K562 (cell line): ENCODE measurements at regions not wholly inside any gene's neighbourhood (a gene's known extent, or its start where the extent isn't known, plus 50 kb on each side); places are given as distances from the start of the nearest gene placed in this dataset.

Source experiments
- ATAC-seq: fragments of 200-7000 bp; cut with Tn5 transposase; 3 replicates; pipeline ENCODE4 v1.9.1; 2020; ENCODE audit warnings: moderate library complexity
- BruUV-seq: library from RNA; stranded (reverse); fragments of 400-500 nt; replicated peaks from 2 replicates; lab custom pipeline; 2021; lab: Mats Ljungman, UMichigan
- CTCF ChIA-PET: fragments of 300-600 bp; formaldehyde crosslinking; extraction: SDS; loops from one replicate; lab custom pipeline; 2021; ENCODE audit warnings: low intra/inter-chr PET ratio; lab: Yijun Ruan, JAX
- POLR2A ChIA-PET: fragments of 300-600, 350-650 bp; sonication (Branson Sonifier 250); formaldehyde crosslinking; extraction: SDS; loops from one replicate; lab custom pipeline; 2021; ENCODE audit warnings: antibody characterized with exemption, inconsistent platforms; lab: Yijun Ruan, JAX
- DNase-seq, 4 experiments: peaks; one replicate each; pipeline versions ENCODE4 v3.0.0 to v3.0.0-alpha.2; 2011 to 2018; ENCODE audit warnings: low spot score in 3 of 4, mixed read lengths in 3 of 4; ENCODE audit errors: extremely low read depth in 1 of 4
- FAIRE-seq: peaks from 2 replicates; lab custom pipeline; 2011; peaks lifted over from hg19 to GRCh38; lab: Jason Lieb, UNC
- H2AFZ ChIP-seq: 2 replicates; pipeline ENCODE4 v1.6.0; 2011; ENCODE audit warnings: low read depth, low read length, control low read depth, inconsistent platforms
- H3K27ac ChIP-seq: fragments of 200-600 bp; 3 replicates; pipeline ENCODE4 v1.8.0; 2011; ENCODE audit warnings: low read depth, mild to moderate bottlenecking, control low read depth, inconsistent platforms, low read length, moderate library complexity, mixed read lengths; ENCODE audit errors: extremely low read depth
- H3K27me3 ChIP-seq, 2 experiments: fragments of 300-600 bp in 1 of 2; 2 replicates in 1 of 2; 3 replicates in 1 of 2; pipeline versions ENCODE4 v1.6.0 to v1.8.0; 2011; ENCODE audit warnings: inconsistent platforms in 2 of 2, low read length in 2 of 2, mild to moderate bottlenecking in 1 of 2, mixed read lengths in 1 of 2, moderate library complexity in 1 of 2; ENCODE audit not compliant: control insufficient read depth in 2 of 2, insufficient read depth in 2 of 2
- H3K36me3 ChIP-seq: fragments of 300-600 bp; 3 replicates; pipeline ENCODE4 v1.8.0; 2011; ENCODE audit warnings: mild to moderate bottlenecking, low read length, inconsistent platforms; ENCODE audit not compliant: control insufficient read depth, insufficient read depth
- H3K4me1 ChIP-seq, 2 experiments: fragments of 200-600 bp in 1 of 2; replicated peaks in 1 of 2; 2 replicates in 1 of 2; 3 replicates in 1 of 2; pipeline versions ENCODE4 v1.5.1 to v1.8.0; 2011; ENCODE audit warnings: inconsistent platforms in 2 of 2, low read length in 2 of 2, mild to moderate bottlenecking in 1 of 2, mixed read lengths in 1 of 2, moderate library complexity in 1 of 2; ENCODE audit not compliant: control insufficient read depth in 2 of 2, insufficient read depth in 2 of 2
- H3K4me2 ChIP-seq: 2 replicates; pipeline ENCODE4 v1.6.1; 2011; ENCODE audit warnings: low read length, control low read depth, inconsistent platforms, mixed read lengths; ENCODE audit not compliant: insufficient read depth
- H3K4me3 ChIP-seq: fragments of 200-600 bp; sonication (generic), shearing (Covaris generic); 2 replicates; pipeline ENCODE4 v1.5.1; 2016; ENCODE audit warnings: control low read depth, inconsistent platforms
- H3K79me2 ChIP-seq: fragments of 200-600 bp; 3 replicates; pipeline ENCODE4 v1.8.0; 2011; ENCODE audit warnings: low read length, inconsistent platforms; ENCODE audit not compliant: control insufficient read depth, insufficient read depth
- H3K9ac ChIP-seq, 2 experiments: 2 replicates each; pipeline versions ENCODE4 v1.6.0 to v1.6.1; 2011; ENCODE audit warnings: low read depth in 2 of 2, low read length in 2 of 2, control low read depth in 1 of 2, inconsistent platforms in 1 of 2, mild to moderate bottlenecking in 1 of 2, mixed read lengths in 1 of 2; ENCODE audit not compliant: insufficient read depth in 1 of 2
- H3K9me1 ChIP-seq: one replicate; pipeline ENCODE4 v1.6.0; 2011; ENCODE audit warnings: inconsistent platforms, mild to moderate bottlenecking, low read length, moderate library complexity; ENCODE audit not compliant: control insufficient read depth, insufficient read depth
- H3K9me3 ChIP-seq: replicated peaks from 2 replicates; pipeline ENCODE4 v1.5.1; 2011; ENCODE audit warnings: low read depth, low read length, inconsistent platforms; ENCODE audit not compliant: control insufficient read depth, insufficient read depth
- H4K20me1 ChIP-seq: replicated peaks from 2 replicates; pipeline ENCODE4 v1.6.1; 2011; ENCODE audit warnings: low read length, inconsistent platforms, mixed read lengths; ENCODE audit not compliant: control insufficient read depth, insufficient read depth
- ARID4B ChIP-seq: sonication (generic); formaldehyde crosslinking; IDR thresholded peaks from 2 replicates; pipeline ENCODE4 v1.8.0; 2022; ENCODE audit warnings: mild to moderate bottlenecking, missing genetic modification reagents
- E2F1 ChIP-seq: sonication (generic); formaldehyde crosslinking; IDR thresholded peaks from 2 replicates; pipeline ENCODE4 v1.8.1; 2023; ENCODE audit warnings: mild to moderate bottlenecking, missing genetic modification reagents, moderate library complexity
- GATAD2A ChIP-seq: fragments of 450-650 bp; IDR thresholded peaks from 2 replicates; pipeline ENCODE4 v1.6.1; 2017
- MCM5 ChIP-seq: fragments of 450-650 bp; IDR thresholded peaks from 2 replicates; pipeline ENCODE4 v1.6.1; 2016; ENCODE audit warnings: low read depth
- NCOA2 ChIP-seq, 2 experiments: fragments of 450-650 bp; IDR thresholded peaks; 2 replicates each; pipeline ENCODE4 v1.6.1; 2018; ENCODE audit warnings: mild to moderate bottlenecking in 2 of 2, moderate library complexity in 1 of 2; ENCODE audit not compliant: partially characterized antibody in 2 of 2
- PATZ1 ChIP-seq: fragments of 250-450 bp; sonication (Bioruptor Pico); IDR thresholded peaks from 2 replicates; pipeline ENCODE4 v1.5.0; 2020; ENCODE audit warnings: mild to moderate bottlenecking, borderline replicate concordance
- PBX2 ChIP-seq, 2 experiments: IDR thresholded peaks in 1 of 2; conservative IDR thresholded peaks in 1 of 2; 2 replicates each; pipeline ENCODE4 v1.6.1; 2016; ENCODE audit warnings: low read depth in 2 of 2, mild to moderate bottlenecking in 1 of 2, missing compliant biosample characterization in 1 of 2, missing genetic modification characterization in 1 of 2, moderate library complexity in 1 of 2
- RAD21 ChIP-seq, 2 experiments: fragments of 250-450 bp in 1 of 2; fragments of 450-650 bp in 1 of 2; sonication (Bioruptor Pico) in 1 of 2; formaldehyde crosslinking in 1 of 2; IDR thresholded peaks in 1 of 2; conservative IDR thresholded peaks in 1 of 2; 2 replicates each; pipeline versions ENCODE4 v1.4.0 to v1.8.0; 2020 to 2022; ENCODE audit warnings: mild to moderate bottlenecking in 2 of 2, moderate library complexity in 1 of 2
- SMC3 ChIP-seq: conservative IDR thresholded peaks from 2 replicates; pipeline ENCODE4 v1.6.1; 2011; ENCODE audit warnings: low read depth, low read length, improper control_type of control experiment; ENCODE audit not compliant: insufficient read depth
- ZNF384 ChIP-seq: IDR thresholded peaks from 2 replicates; pipeline ENCODE4 v1.6.1; 2012; ENCODE audit warnings: low read depth, low read length, improper control_type of control experiment
- ZNF589 ChIP-seq: fragments of 200-800 bp; sonication (Bioruptor generic); IDR thresholded peaks from 2 replicates; pipeline ENCODE4 v1.6.1; 2016; ENCODE audit warnings: low read depth, missing genetic modification characterization, missing compliant biosample characterization
- ZNF77 ChIP-seq: fragments of 250-450 bp; sonication (Bioruptor Pico); IDR thresholded peaks from 2 replicates; pipeline ENCODE4 v1.5.0; 2020
- WGBS: fragments of 100-300 bp; shearing (Covaris generic); methylation state at CpG from one replicate; pipeline ENCODE4 v1.1.6; 2016; ENCODE audit warnings: low coverage, mixed read lengths; ENCODE audit not compliant: insufficient coverage; ENCODE audit errors: missing lambda C conversion rate; 5-methylcytosine and 5-hydroxymethylcytosine counted together
- in situ Hi-C: fragments of 300-500 bp; cut with MboI; formaldehyde crosslinking; loops from 4 replicates; pipeline ENCODE4 v1.15.0; 2018; ENCODE audit warnings: inconsistent platforms, mixed read lengths
- intact Hi-C: fragments of 100-400 bp; cut with micrococcal nuclease; formaldehyde crosslinking; loops from 2 replicates; pipeline ENCODE4 v1.14.2; 2022

- H3K27ac ChIP-seq: no peak overlapping the region
- H3K27me3 ChIP-seq: no peaks in the 10 kb centered on the region
- H4K20me1 ChIP-seq: no peaks in the 10 kb centered on the region
- ATAC-seq (no peak), DNase-seq (no peak), FAIRE-seq (no peak)
- in situ Hi-C loops: no loop called here
- peaks cover 3% of the 10 kb centered on the region; the same call in 1 of the 2 replicates for H3K9me3 ChIP-seq
- intact Hi-C loops: no loop called here
- H3K9me1 ChIP-seq: no peaks in the 10 kb centered on the region
- ChIA-PET POLR2A (no interaction called here), CTCF (no interaction called here)
- under 1% methylated on average over 8 of the region's 8 CpGs for WGBS
- no TSS peak for BruUV-seq
- H3K4me1 ChIP-seq: no peaks in the 10 kb centered on the region
- no peak overlapping the region for H2AFZ ChIP-seq
- no peak overlapping the region for H3K4me3 ChIP-seq
- no peaks in the 10 kb centered on the region for H3K36me3 ChIP-seq
- no peaks in the 10 kb centered on the region for H3K79me2 ChIP-seq
- no peak overlapping the region for H3K9ac ChIP-seq
- no peak overlapping the region for H3K4me2 ChIP-seq
- TF ChIP-seq MCM5: no peak
- no peak for TF ChIP-seq ZNF384
- no peak for TF ChIP-seq NCOA2 (IDR thresholded peaks at IDR 0.05; ENCODE audit: partially characterized antibody in 2 of 2)
- no peak for TF ChIP-seq RAD21 (CRISPR knock-in tag; conservative IDR thresholded peaks at IDR 0.05 in 1 of 2, IDR thresholded peaks at IDR 0.05 in 1 of 2)
- no peak for TF ChIP-seq ZNF589
- no peak for TF ChIP-seq SMC3
- no peak for TF ChIP-seq PBX2 (CRISPR knock-in tag; IDR thresholded peaks at IDR 0.05; ENCODE audit: low read depth)
- no peak for TF ChIP-seq PBX2 (tag; conservative IDR thresholded peaks at IDR 0.05; ENCODE audit: low read depth)
- TF ChIP-seq E2F1 (CRISPR knock-in tag): no peak
- no peak for TF ChIP-seq ZNF77 (CRISPR knock-in tag)
- no peak for TF ChIP-seq PATZ1 (CRISPR knock-in tag)
- TF ChIP-seq GATAD2A: no peak
- TF ChIP-seq ARID4B: no peak
Measured at GRCh38 chr1:5347726-5348125, 644.5 kb downstream of the NPHP4 start.
